ENCODE measurements at regions not wholly inside any gene's neighbourhood (a gene's known extent, or its start where the extent isn't known, plus 50 kb on each side); places are given as distances from the start of the nearest gene placed in this dataset.

DNA sequence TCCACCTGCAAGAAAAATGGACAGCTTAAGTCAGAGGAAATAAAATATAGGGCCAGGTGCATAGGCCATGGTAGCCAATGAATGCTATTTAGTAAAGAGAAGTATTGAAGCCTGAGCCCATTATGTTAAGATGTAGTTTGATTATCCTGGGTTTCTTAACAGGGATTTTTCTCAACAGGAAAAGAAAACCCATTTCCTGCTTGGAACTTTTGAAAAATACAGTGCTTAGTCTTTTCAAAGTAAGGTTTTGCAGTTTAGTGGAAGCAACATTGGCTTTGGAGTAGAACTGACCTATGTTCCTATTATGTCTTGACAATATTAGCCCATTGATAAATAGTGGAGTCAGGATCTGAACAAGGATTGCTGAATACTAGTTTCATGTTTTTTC, 259.5 kb upstream of the TGFBR2 start:
- TF ChIP-seq CTCF (conservative IDR thresholded peaks at IDR 0.05; ENCODE audit: low read depth in 2 of 2) (no peak), CREB1 (CRISPR knock-in tag; IDR thresholded peaks at IDR 0.05; ENCODE audit: low read depth) (no peak), EZH2 (IDR thresholded peaks at IDR 0.05; ENCODE audit: low read depth, unreplicated experiment) (no peak), POLR2AphosphoS5 (IDR thresholded peaks at IDR 0.05; ENCODE audit: low read depth) (no peak), ZNF331 (CRISPR knock-in tag; IDR thresholded peaks at IDR 0.05; ENCODE audit: low read depth) (no peak), EZH2phosphoT487 (IDR thresholded peaks at IDR 0.05; ENCODE audit: unreplicated experiment) (no peak), JUNB (IDR thresholded peaks at IDR 0.05; ENCODE audit: unreplicated experiment) (no peak), REST (IDR thresholded peaks at IDR 0.05; ENCODE audit: unreplicated experiment) (no peak), STAT1 (IDR thresholded peaks at IDR 0.05; ENCODE audit: unreplicated experiment) (no peak)

Data from GM23338 (cell line).